DND-41 (cell line): ENCODE measurements at regions not wholly inside any gene's neighbourhood (a gene's known extent, or its start where the extent isn't known, plus 50 kb on each side); places are given as distances from the start of the nearest gene placed in this dataset.

Experiments used
- EZH2 ChIP-seq: IDR thresholded peaks from 3 replicates; pipeline ENCODE4 v1.6.1; 2012; ENCODE audit warnings: borderline replicate concordance, low read depth, mild to moderate bottlenecking, moderate library complexity, low read length, inconsistent platforms; ENCODE audit not compliant: severe bottlenecking
- TF ChIP-seq, protein P1 (sequence below): IDR thresholded peaks from 2 replicates; pipeline ENCODE4 v1.5.1; 2012; ENCODE audit warnings: borderline replicate concordance, low read length, moderate library complexity, mild to moderate bottlenecking; ENCODE audit not compliant: poor library complexity, severe bottlenecking; ENCODE audit errors: extremely low read depth

DNA sequence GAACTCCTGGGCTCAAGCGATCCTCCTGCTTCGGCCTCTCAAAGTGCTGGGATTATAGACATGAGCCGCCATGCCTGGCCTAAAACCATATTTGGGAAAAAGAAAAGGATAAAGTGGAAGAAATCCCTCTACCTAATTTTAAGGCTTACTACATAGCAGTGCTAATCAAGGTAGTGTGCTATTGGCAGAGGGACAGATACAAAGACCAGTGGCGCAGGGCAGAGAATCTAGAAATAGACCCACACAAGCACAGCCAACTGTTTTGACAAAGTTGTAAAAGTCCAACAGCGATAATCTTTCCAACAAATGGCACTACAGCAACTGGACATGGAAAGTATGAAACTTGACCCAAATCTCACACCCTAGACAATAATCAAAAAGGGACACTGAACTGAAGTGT, 138.4 kb downstream of the TFCP2L1 start:
- TF ChIP-seq, protein P1, sequence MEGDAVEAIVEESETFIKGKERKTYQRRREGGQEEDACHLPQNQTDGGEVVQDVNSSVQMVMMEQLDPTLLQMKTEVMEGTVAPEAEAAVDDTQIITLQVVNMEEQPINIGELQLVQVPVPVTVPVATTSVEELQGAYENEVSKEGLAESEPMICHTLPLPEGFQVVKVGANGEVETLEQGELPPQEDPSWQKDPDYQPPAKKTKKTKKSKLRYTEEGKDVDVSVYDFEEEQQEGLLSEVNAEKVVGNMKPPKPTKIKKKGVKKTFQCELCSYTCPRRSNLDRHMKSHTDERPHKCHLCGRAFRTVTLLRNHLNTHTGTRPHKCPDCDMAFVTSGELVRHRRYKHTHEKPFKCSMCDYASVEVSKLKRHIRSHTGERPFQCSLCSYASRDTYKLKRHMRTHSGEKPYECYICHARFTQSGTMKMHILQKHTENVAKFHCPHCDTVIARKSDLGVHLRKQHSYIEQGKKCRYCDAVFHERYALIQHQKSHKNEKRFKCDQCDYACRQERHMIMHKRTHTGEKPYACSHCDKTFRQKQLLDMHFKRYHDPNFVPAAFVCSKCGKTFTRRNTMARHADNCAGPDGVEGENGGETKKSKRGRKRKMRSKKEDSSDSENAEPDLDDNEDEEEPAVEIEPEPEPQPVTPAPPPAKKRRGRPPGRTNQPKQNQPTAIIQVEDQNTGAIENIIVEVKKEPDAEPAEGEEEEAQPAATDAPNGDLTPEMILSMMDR = no peak
- no peak for TF ChIP-seq EZH2
